Muscle of back (tissue), 3 donors: ENCODE measurements at regions not wholly inside any gene's neighbourhood (a gene's known extent, or its start where the extent isn't known, plus 50 kb on each side); places are given as distances from the start of the nearest gene placed in this dataset.

Source experiments
- DNase-seq, 3 donors: peaks; one replicate each; pipeline versions ENCODE4 v3.0.0 to v3.0.0-alpha.2; 2013

- DNase-seq, result no peak
Observed at GRCh38 chr7:109127145-109127544, 557.5 kb downstream of the DNAJB9 start.

DNA sequence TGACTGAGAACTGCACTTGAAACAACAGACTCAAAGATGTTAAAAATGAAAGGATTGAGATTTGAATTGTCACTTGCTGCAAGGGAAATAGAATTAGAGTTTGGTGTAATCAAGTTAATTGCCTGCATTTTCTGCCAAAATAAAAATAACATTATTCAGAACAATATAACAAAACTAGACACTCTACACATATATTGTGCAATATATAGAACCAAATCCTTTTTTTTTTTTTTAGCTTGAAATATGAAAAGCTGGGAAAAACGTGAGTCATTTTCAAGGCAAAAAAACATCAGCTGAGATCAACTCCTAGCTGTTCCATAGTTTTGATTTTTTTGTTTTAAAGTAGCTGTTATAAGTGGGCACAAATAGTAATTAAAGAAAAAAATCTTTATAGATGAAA, 561.5 kb downstream of the DNAJB9 start:
- no peak for DNase-seq

DNA sequence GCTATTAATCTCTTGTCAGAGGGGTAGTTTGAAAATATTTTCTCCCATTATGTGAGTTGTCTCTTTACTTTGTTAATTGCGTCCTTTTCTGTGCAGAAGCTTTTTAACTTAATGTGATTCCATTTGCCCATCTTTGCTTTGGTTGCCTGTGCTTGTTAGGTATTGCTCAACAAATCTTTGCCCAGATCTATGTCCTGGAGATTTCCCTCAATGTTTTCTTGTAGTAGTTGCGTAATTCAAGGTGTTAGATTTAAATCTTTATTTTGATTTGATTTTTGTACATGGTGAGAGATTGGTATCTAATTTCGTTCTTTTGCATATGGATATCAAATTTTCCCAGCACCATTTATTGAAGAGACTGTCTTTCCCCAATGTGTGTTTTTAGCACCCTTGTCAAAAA, 567.2 kb downstream of the DNAJB9 start:
- no peak for DNase-seq

DNA sequence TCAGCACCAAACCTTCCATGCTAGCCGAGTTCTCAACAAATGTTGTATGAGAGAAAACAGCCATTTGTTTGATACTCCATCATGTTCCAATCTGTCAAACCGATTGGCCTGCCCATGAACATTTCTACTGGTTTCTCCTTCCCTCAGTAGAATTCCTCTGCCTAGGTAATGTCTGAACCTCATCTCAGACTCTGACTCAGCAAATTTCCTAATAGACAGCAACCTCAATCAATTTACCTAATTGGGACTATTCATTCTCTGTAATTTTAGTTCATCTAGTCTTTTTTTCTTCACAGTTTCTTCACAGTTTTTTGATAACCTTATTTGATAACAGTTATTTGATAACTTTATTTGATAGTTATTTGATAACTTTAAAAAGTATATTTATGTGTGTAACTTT, 585.1 kb downstream of the DNAJB9 start:
- no peak for DNase-seq

DNA sequence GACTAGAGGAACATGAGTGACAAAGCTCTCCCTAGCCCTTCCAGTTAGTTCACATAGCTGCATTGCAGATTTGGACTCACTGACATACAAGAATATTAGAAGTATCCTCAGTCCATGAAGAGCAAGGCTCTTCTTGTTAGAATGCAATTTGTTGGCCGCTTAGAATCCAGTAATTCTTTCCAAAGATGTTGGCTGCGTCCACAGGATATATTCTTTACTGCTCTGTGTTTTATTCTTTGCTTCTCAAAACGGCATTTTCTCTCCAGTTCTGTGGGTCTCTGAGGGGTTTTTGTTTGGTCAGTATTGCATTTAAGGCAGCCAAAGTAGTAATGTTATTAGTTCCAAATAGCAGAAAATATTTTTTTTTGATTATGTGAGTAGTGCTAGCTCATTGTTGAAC, 588.6 kb downstream of the DNAJB9 start:
- peak; percentile 69 to 91 (median 81) for DNase-seq

DNA sequence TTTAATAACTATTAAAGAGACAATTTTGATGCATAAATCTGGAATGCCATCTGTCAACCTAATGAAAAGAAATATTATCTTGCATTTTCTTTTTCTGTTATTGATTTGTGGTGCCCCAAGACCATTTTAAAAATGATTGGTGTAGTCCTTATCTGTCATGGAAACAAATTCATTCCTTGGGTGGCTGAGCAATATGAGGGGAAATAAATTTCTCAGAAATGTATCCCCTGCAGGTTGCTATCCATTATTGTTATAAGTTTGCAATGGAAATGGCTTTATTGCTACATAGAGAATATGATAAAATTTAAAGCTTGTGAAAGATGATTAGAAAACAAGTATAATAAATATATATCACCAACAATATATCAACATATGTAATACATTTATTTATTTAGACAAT, 607.0 kb downstream of the DNAJB9 start:
- no peak for DNase-seq

DNA sequence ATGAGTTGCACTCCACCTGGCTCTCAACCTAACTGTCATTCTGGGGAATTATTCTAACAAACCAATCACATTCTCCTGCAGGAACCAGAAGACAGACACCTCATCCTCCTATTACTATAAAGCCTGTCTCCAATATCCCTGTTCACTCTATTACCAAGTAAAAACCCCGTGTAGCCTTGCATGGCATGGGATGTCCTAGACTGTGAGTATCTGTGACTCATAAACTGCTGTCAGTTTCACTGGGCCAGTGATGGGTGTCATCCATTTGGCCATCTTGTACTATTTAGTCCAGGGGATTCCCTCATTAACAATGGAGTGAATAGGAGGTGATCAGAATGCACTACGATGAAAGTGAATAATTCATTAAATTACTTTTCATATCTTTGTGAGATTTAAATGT, 608.7 kb downstream of the DNAJB9 start:
- DNase-seq, result no peak

- no peak for DNase-seq
Observed at GRCh38 chr7:109179601-109180000, 609.9 kb downstream of the DNAJB9 start.

DNA sequence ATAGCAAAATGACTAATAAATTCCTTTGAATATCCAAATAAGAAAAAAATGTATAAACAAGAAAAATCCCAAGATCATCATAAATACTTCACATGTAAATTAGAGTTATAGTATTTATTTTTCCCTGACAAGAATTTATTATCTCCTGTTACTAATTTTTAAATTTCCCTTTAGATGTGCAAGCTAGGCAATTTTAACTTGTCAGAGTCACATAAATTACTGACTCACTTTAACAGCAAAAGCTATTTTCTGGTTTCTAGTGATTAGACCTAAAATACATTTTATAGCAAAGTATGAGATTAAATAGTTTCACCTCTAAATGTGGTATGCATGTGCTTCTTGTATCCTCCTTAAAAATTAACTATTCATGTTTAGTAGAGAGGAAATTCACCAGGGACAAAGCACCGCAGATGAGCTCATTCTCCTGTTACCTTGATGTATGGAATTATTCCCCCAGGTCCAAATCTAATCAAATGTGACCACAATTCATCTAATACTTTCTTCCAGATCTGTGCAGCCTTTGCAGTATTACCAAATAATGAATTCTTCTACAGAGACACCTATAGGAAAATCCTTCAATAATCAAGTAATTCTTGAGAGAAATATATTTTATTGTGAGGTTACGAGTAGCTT, 621.2 kb downstream of the DNAJB9 start:
- no peak for DNase-seq

GRCh38 chr7:109206196-109206595, 636.5 kb downstream of the DNAJB9 start:
- no peak for DNase-seq

DNA sequence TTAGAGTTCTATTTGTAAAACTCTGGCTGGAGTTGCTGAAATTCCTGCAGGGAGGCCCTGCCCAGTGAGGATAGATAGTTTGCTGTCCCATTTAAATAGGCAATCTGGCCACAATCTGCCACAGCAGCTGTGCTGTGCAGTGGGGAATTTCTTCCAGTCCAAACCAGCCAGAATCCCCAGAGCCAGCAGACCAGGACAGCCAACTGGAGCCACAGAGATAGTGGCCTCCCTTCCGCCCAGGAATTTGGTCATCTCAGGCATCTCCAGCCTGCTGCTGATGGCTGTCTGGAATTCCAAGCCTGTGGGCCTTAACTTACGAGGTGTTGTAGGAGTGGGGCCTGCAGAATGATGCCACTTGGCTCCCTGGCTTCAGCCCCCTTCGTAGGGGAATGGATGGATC, 643.4 kb downstream of the DNAJB9 start:
- DNase-seq, result no peak

- DNase-seq, result no peak
Observed at GRCh38 chr7:109215341-109215740, 645.7 kb downstream of the DNAJB9 start.

- DNase-seq, result peak in 1 of 3 donors; percentile 26
Observed at GRCh38 chr7:109224100-109224499, 654.4 kb downstream of the DNAJB9 start.

DNA sequence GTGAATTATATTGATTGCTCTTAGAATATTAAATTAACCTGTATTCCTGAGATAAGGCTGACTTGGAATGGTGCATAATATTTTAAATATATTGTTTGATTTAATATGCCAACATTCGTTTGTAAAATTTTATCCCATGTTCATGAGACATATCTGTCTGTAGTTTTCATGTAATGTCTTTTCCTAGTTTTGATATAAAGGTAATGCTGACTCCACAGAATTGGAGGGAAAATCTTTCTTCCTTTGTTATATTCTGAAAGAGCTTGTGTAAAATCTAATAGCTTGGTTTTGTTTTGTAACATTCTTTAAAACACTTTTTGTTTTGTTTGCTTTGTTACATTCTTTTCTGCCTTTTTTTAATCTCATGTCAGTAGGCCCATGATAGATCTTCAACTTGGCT, 657.0 kb downstream of the DNAJB9 start:
- DNase-seq, result no peak

GRCh38 chr7:109235316-109235715, 665.6 kb downstream of the DNAJB9 start:
- no peak for DNase-seq

GRCh38 chr7:109246330-109247077, 676.8 kb downstream of the DNAJB9 start:
- DNase-seq, result peak; percentile 10 to 32 (median 26)

- DNase-seq, result no peak
Observed at GRCh38 chr7:109256762-109257560, 687.3 kb downstream of the DNAJB9 start.

DNA sequence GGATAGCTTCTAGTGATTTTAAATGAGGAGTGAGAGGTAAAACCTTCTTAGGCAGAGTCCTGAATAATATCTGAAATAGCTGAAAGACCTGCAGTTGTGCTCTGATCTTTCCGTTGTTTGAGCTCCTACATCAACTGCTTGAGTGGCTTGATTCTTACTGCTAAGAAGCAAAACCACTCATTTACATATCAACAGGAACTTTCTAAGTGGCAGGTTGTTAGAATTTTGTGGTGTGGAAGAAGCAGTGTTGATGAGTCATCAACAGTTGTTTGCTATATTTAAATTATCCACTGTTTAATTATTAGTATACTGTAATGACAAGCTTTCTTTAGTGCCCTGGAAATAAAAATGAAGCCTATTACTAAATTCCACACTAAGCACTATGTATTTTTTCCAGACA, 689.5 kb downstream of the DNAJB9 start:
- DNase-seq, result no peak

GRCh38 chr7:109261781-109262180, 692.1 kb downstream of the DNAJB9 start:
- no peak for DNase-seq

DNA sequence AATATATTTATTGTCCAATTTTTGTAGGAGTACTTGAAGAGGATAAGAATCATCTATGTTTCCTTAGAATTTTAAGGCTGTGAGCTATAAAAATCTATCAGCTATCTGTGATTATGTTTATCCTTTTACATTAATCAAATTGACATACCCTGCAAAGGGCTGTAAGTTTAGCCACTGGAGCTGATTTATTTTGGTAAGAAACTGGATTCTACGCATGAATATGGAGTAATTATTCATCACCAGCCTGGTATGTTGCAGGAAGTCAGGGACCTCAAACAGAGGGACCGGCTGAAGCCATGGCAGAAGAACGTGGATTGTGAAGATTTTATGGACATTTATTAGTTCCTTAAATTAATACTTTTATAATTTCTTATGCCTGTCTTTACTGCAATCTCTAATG, 696.9 kb downstream of the DNAJB9 start:
- DNase-seq, result no peak

DNA sequence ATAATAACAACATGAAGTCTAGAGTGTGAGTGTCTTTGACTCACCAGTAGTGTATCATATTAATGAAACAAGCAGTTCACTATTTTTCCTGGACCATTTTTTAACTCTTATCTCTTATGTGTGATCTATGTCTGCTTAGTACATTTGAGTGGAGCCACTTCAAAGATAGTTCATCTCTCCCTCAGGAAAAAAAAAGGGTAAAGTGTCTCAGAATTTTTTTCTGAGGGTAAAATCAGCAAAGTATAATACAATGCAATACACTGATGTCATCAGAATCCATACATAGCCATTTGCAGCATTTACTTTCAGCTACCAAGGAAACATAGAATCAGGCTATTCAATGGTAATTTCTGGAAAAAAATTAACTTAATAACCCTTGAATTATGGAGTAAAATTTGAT, 706.7 kb downstream of the DNAJB9 start:
- DNase-seq, result no peak

- peak in 1 of 3 donors; percentile 4 for DNase-seq
Observed at GRCh38 chr7:109282726-109283125, 713.1 kb downstream of the DNAJB9 start.

GRCh38 chr7:109284943-109285342, 715.3 kb downstream of the DNAJB9 start:
- peak in 2 of 3 donors; percentile 6 to 17 for DNase-seq
